ENCODE measurements at regions not wholly inside any gene's neighbourhood (a gene's known extent, or its start where the extent isn't known, plus 50 kb on each side); places are given as distances from the start of the nearest gene placed in this dataset.
"Not testable (repeated sequence)": the region's sequence is repeated elsewhere in the genome, so short reads cannot be mapped to it uniquely, and the experiment has no call there.

GRCh38 chr20:47977017-47977788 lies 191.9 kb upstream of the SULF2 start:
- not testable (repeated sequence) for H3K9me3 ChIP-seq (ENCODE audit: low read depth); DNase-seq (ENCODE audit: low read depth in 1 of 2, low spot score in 1 of 2); H3K36me3 ChIP-seq; H3K27ac ChIP-seq; H3K4me3 ChIP-seq; H3K4me1 ChIP-seq (ENCODE audit: low read depth); H3K27me3 ChIP-seq

DNA sequence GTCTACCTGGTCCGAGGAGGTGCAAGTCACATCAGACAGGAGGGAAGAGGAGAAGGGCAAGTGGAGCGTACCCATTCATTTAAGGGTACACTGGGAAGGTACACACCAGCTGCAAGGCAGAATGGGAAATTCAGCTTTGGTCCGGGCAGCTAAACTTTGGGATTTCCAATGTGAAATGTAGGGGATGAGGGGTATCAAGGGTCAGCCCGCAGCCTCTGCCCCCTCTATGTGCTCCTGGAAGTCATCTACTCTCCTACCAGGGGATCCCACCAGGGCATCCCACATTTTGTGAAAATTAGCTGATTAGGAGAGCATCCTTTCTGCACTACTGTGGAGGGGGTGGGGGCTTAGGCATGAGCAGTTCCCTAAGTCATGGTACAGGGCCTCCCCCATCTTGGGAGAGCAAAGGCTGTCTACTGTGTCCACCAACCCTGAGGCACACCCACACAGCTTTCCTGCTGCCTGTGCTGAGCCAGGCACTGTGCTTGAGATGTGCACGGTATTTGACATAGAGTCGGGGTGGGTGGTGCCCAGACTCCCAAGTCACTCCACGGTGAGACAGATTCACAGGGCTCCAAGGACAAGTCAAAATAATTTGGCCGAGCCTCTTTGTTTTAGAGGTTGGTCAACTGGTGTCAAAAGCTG lies 189.1 kb upstream of the SULF2 start:
- H3K27me3 ChIP-seq = no peaks in the 10 kb centered on the region
- DNase-seq (ENCODE audit: low read depth in 1 of 2, low spot score in 1 of 2) = no peak
- no peaks in the 10 kb centered on the region for H3K9me3 ChIP-seq (ENCODE audit: low read depth)
- H3K27ac ChIP-seq = no peak overlapping the region
- no peak for TF ChIP-seq CTCF (IDR thresholded peaks at IDR 0.05; ENCODE audit: low read depth, low read length)
- H3K4me3 ChIP-seq = no peak overlapping the region
- no peaks in the 10 kb centered on the region for H3K36me3 ChIP-seq
- H3K4me1 ChIP-seq (ENCODE audit: low read depth) = no peaks in the 10 kb centered on the region

DNA sequence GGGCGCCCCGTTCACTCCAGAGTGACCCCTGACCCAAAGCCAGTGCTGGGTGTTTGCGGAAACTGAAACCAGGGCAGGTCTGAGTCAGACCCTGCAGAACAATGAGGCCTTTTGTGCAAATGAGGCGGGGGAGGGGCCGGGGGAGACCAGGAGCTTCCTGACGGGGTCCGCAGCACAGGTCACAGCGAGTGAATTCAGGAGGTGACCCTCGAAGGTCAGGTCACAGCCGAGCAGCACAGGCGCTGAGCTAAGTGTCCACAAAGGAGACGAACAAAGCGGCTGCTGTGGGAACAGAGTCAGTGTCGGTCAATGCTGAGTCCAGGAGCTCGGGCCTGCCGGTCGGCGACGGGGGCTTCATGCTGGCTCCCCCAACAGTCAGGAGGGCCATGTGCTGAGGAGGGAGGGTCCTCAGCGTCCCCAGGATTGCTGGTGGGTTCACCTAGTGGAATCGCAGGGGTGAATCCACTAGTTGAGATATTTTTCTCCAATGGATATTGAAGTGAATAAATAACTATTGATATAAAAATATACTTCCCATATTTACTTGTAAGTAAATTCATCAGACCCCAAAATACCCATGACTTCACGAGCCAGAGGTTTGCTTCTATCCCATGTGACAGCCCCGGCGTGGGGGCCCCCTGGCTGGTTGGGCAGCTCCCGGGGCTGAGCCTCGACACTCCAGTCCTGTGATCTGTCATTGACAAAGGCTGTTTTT lies 188.4 kb upstream of the SULF2 start:
- no peaks in the 10 kb centered on the region for H3K9me3 ChIP-seq (ENCODE audit: low read depth)
- H3K27ac ChIP-seq = no peak overlapping the region
- no peaks in the 10 kb centered on the region for H3K4me1 ChIP-seq (ENCODE audit: low read depth)
- H3K4me3 ChIP-seq = no peak overlapping the region
- DNase-seq (ENCODE audit: low read depth in 1 of 2, low spot score in 1 of 2) = peak in 1 of 2 donors; percentile 53
- H3K27me3 ChIP-seq = no peaks in the 10 kb centered on the region
- no peak for TF ChIP-seq CTCF (IDR thresholded peaks at IDR 0.05; ENCODE audit: low read depth, low read length)
- no peaks in the 10 kb centered on the region for H3K36me3 ChIP-seq

DNA sequence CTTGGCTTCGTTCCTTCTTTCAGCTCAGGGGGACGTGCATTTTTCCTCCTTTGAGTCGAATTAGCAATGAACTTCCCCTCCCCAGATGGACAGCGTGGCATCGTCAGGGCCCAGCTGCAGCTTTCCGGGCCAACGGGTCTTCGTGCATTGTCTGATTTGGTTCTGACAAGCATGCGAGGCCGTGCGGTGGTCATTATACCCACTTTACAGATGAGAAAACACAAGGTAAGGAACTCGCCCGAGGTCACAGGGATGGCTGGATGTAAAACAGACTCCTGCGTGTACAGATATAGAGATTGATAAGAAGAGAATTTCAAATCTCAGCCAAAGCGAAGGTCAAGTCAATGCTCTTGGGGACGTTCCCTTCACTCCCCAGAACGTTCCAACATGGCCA lies 187.6 kb upstream of the SULF2 start:
- Histone ChIP-seq H3K27me3 (no peaks in the 10 kb centered on the region), H3K27ac (no peak overlapping the region)

GRCh38 chr20:47972297-47972915 lies 187.1 kb upstream of the SULF2 start:
- H3K27me3 ChIP-seq; H3K4me1 ChIP-seq (ENCODE audit: low read depth); H3K36me3 ChIP-seq; H3K9me3 ChIP-seq (ENCODE audit: low read depth); H3K27ac ChIP-seq; H3K4me3 ChIP-seq: not testable (repeated sequence)
- DNase-seq (ENCODE audit: low read depth in 1 of 2, low spot score in 1 of 2) = peak; percentile 45 to 60

More for the DNA sequence above, 187.6 kb upstream of the SULF2 start:
- no peaks in the 10 kb centered on the region for H3K4me1 ChIP-seq (ENCODE audit: low read depth)
- no peaks in the 10 kb centered on the region for H3K36me3 ChIP-seq
- no peak for TF ChIP-seq CTCF (IDR thresholded peaks at IDR 0.05; ENCODE audit: low read depth, low read length)
- no peak for DNase-seq (ENCODE audit: low read depth in 1 of 2, low spot score in 1 of 2)
- no peaks in the 10 kb centered on the region for H3K9me3 ChIP-seq (ENCODE audit: low read depth)
- H3K4me3 ChIP-seq = no peak overlapping the region

GRCh38 chr20:47971058-47971791 lies 185.9 kb upstream of the SULF2 start:
- H3K36me3 ChIP-seq = no peaks in the 10 kb centered on the region
- no peak overlapping the region for H3K27ac ChIP-seq
- H3K4me3 ChIP-seq = no peak overlapping the region
- no peak for TF ChIP-seq CTCF (IDR thresholded peaks at IDR 0.05; ENCODE audit: low read depth, low read length)
- DNase-seq (ENCODE audit: low read depth in 1 of 2, low spot score in 1 of 2) = no peak
- H3K27me3 ChIP-seq = no peaks in the 10 kb centered on the region
- no peaks in the 10 kb centered on the region for H3K4me1 ChIP-seq (ENCODE audit: low read depth)
- no peaks in the 10 kb centered on the region for H3K9me3 ChIP-seq (ENCODE audit: low read depth)
